Lower leg skin (tissue), 3 donors: ENCODE measurements at regions not wholly inside any gene's neighbourhood (a gene's known extent, or its start where the extent isn't known, plus 50 kb on each side); places are given as distances from the start of the nearest gene placed in this dataset.

Experiments used
- CTCF ChIP-seq, 3 donors: fragments of 450-650 bp; IDR thresholded peaks; one replicate each; pipeline ENCODE4 v1.5.1; 2016; ENCODE audit warnings: antibody characterized with exemption in 3 of 3, mild to moderate bottlenecking in 3 of 3, moderate library complexity in 2 of 3
- POLR2A ChIP-seq, 2 donors: fragments of 450-650 bp; IDR thresholded peaks; one replicate each; pipeline ENCODE4 v1.6.1; 2016 to 2017; ENCODE audit warnings: antibody characterized with exemption in 2 of 2, mild to moderate bottlenecking in 1 of 2, moderate library complexity in 1 of 2

GRCh38 chr2:7824211-7824610 lies 857.6 kb upstream of the ID2 start:
- no peak for TF ChIP-seq CTCF (IDR thresholded peaks at IDR 0.05)
- TF ChIP-seq POLR2A (IDR thresholded peaks at IDR 0.05): no peak
